ENCODE measurements at regions not wholly inside any gene's neighbourhood (a gene's known extent, or its start where the extent isn't known, plus 50 kb on each side); places are given as distances from the start of the nearest gene placed in this dataset.

GRCh38 chr12:107567876-107568619 lies 117.6 kb upstream of the PWP1 start:
- no peak for DNase-seq (ENCODE audit: extremely low spot score, unreplicated experiment)
- Mint-ChIP-seq H3K27ac (ENCODE audit: unreplicated experiment) (no peak overlapping the region), H3K36me3 (ENCODE audit: unreplicated experiment) (no peaks in the 10 kb centered on the region), H3K27me3 (ENCODE audit: unreplicated experiment) (peaks cover 3% of the 10 kb centered on the region), H3K4me1 (ENCODE audit: unreplicated experiment) (no peaks in the 10 kb centered on the region), H3K9me3 (ENCODE audit: unreplicated experiment) (no peaks in the 10 kb centered on the region), H3K4me3 (ENCODE audit: unreplicated experiment) (no peak overlapping the region)
- TF ChIP-seq, protein P1, sequence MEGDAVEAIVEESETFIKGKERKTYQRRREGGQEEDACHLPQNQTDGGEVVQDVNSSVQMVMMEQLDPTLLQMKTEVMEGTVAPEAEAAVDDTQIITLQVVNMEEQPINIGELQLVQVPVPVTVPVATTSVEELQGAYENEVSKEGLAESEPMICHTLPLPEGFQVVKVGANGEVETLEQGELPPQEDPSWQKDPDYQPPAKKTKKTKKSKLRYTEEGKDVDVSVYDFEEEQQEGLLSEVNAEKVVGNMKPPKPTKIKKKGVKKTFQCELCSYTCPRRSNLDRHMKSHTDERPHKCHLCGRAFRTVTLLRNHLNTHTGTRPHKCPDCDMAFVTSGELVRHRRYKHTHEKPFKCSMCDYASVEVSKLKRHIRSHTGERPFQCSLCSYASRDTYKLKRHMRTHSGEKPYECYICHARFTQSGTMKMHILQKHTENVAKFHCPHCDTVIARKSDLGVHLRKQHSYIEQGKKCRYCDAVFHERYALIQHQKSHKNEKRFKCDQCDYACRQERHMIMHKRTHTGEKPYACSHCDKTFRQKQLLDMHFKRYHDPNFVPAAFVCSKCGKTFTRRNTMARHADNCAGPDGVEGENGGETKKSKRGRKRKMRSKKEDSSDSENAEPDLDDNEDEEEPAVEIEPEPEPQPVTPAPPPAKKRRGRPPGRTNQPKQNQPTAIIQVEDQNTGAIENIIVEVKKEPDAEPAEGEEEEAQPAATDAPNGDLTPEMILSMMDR (IDR thresholded peaks at IDR 0.05) = no peak

GRCh38 chr12:107568718-107569117 lies 116.9 kb upstream of the PWP1 start:
- no peak for DNase-seq (ENCODE audit: extremely low spot score, unreplicated experiment)
- TF ChIP-seq, protein P1 (IDR thresholded peaks at IDR 0.05) = no peak
- Mint-ChIP-seq H3K4me3 (ENCODE audit: unreplicated experiment) (no peak overlapping the region), H3K27ac (ENCODE audit: unreplicated experiment) (no peak overlapping the region), H3K9me3 (ENCODE audit: unreplicated experiment) (no peaks in the 10 kb centered on the region), H3K36me3 (ENCODE audit: unreplicated experiment) (no peaks in the 10 kb centered on the region), H3K27me3 (ENCODE audit: unreplicated experiment) (peaks cover 3% of the 10 kb centered on the region), H3K4me1 (ENCODE audit: unreplicated experiment) (no peaks in the 10 kb centered on the region)

DNA sequence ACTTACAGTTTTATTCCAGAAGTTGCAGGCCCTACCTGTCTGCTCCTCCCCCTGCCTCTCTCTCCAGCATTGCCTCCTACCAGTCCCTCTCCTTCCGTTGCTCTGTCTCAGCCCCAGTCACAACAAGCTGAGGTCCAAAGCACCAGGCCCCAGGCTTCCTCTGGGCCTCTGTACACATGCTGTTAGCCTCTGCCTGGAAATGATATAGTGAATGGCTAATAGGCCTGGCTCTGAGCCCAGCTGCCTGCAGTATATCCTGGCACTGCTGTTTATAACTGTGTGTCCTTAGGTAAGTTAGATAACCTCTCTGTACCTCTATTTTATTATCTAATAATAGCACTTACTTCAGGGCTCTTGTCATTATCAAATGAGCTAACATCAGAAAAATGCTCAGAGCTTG lies 114.9 kb upstream of the PWP1 start:
- TF ChIP-seq, protein P1 (IDR thresholded peaks at IDR 0.05) = no peak
- no peak overlapping the region for H3K4me3 Mint-ChIP-seq (ENCODE audit: unreplicated experiment)
- no peaks in the 10 kb centered on the region for H3K9me3 Mint-ChIP-seq (ENCODE audit: unreplicated experiment)
- H3K4me1 Mint-ChIP-seq (ENCODE audit: unreplicated experiment) = no peaks in the 10 kb centered on the region
- no peak overlapping the region for H3K27ac Mint-ChIP-seq (ENCODE audit: unreplicated experiment)
- no peaks in the 10 kb centered on the region for H3K36me3 Mint-ChIP-seq (ENCODE audit: unreplicated experiment)
- no peak for DNase-seq (ENCODE audit: extremely low spot score, unreplicated experiment)
- H3K27me3 Mint-ChIP-seq (ENCODE audit: unreplicated experiment) = peaks cover 3% of the 10 kb centered on the region

- H3K9me3 Mint-ChIP-seq (ENCODE audit: unreplicated experiment) = no peaks in the 10 kb centered on the region
- H3K36me3 Mint-ChIP-seq (ENCODE audit: unreplicated experiment) = no peaks in the 10 kb centered on the region
- H3K27ac Mint-ChIP-seq (ENCODE audit: unreplicated experiment) = no peak overlapping the region
- DNase-seq (ENCODE audit: extremely low spot score, unreplicated experiment) = no peak
- H3K27me3 Mint-ChIP-seq (ENCODE audit: unreplicated experiment) = no peaks in the 10 kb centered on the region
- H3K4me3 Mint-ChIP-seq (ENCODE audit: unreplicated experiment) = no peak overlapping the region
- H3K4me1 Mint-ChIP-seq (ENCODE audit: unreplicated experiment) = no peaks in the 10 kb centered on the region
- TF ChIP-seq, protein P1 (IDR thresholded peaks at IDR 0.05) = no peak
Observed at GRCh38 chr12:107571492-107571891, 114.1 kb upstream of the PWP1 start.

- TF ChIP-seq, protein P1 (IDR thresholded peaks at IDR 0.05) = no peak
- no peaks in the 10 kb centered on the region for H3K27me3 Mint-ChIP-seq (ENCODE audit: unreplicated experiment)
Observed at GRCh38 chr12:107574691-107575090, 110.9 kb upstream of the PWP1 start.

More at GRCh38 chr12:107574691-107575090, 110.9 kb upstream of the PWP1 start:
- Mint-ChIP-seq H3K9me3 (ENCODE audit: unreplicated experiment) (no peaks in the 10 kb centered on the region), H3K4me3 (ENCODE audit: unreplicated experiment) (no peak overlapping the region), H3K4me1 (ENCODE audit: unreplicated experiment) (peaks cover 2% of the 10 kb centered on the region), H3K36me3 (ENCODE audit: unreplicated experiment) (no peaks in the 10 kb centered on the region), H3K27ac (ENCODE audit: unreplicated experiment) (no peak overlapping the region)
- no peak for DNase-seq (ENCODE audit: extremely low spot score, unreplicated experiment)

All from osteocyte (in vitro differentiated cells).